ENCODE measurements at regions not wholly inside any gene's neighbourhood (a gene's known extent, or its start where the extent isn't known, plus 50 kb on each side); places are given as distances from the start of the nearest gene placed in this dataset.
A peak's percentile ranks its signal among the peaks of the same experiment; 100 is the strongest.
"Not testable (repeated sequence)": the region's sequence is repeated elsewhere in the genome, so short reads cannot be mapped to it uniquely, and the experiment has no call there.

DNA sequence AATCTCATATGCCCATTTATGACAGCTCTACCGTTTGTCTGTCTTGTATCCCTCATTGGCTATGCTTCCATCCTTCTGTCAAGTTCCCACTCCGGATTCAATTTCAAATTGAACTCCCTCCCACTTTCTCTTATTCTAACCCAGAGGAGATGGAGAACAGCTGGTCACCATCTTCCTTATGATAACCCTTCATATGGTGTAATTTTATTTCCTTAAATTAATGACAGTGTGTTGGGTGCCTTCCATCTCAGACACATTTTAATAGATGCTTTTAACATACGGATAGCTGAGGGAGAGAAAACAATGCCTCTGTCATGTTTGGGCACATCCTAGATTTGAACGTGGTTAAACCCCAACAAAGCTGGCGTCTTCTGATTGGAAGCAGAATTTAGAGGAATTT is 103.0 kb upstream of the PLXNA2 start:
- no peak for DNase-seq (ENCODE audit: low spot score)

GRCh38 chr1:208349694-208350330 is 105.6 kb upstream of the PLXNA2 start:
- peak; percentile 53 for DNase-seq (ENCODE audit: low spot score)

- no peak for DNase-seq (ENCODE audit: low spot score)
These were observed 106.6 kb upstream of the PLXNA2 start for GRCh38 chr1:208350815-208351214.

GRCh38 chr1:208351838-208352237 is 107.7 kb upstream of the PLXNA2 start:
- no peak for DNase-seq (ENCODE audit: low spot score)

DNA sequence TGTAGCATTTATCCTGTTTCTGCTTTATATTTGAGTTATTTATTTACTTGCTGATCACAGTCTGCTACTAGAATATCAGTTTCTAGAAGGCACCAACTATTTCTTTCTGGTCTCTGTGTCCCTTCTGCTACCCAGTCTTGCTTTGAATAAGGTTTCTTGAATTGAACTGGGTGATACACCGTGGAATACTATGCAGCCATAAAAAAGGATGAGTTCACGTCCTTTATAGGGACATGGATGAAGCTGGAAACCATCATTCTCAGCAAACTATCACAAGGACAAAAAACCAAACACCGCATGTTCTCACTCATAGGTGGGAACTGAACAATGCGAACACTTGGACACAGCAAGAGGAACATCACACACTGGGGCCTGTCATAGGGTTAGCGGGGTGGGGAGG is 109.6 kb upstream of the PLXNA2 start:
- DNase-seq (ENCODE audit: low spot score): not testable (repeated sequence)

GRCh38 chr1:208357644-208358507 is 113.7 kb upstream of the PLXNA2 start:
- no peak for DNase-seq (ENCODE audit: low spot score)

- no peak for DNase-seq (ENCODE audit: low spot score)
These were observed 114.5 kb upstream of the PLXNA2 start for GRCh38 chr1:208358651-208359050.

- no peak for DNase-seq (ENCODE audit: low spot score)
These were observed 117.8 kb upstream of the PLXNA2 start for GRCh38 chr1:208362011-208362410.

DNA sequence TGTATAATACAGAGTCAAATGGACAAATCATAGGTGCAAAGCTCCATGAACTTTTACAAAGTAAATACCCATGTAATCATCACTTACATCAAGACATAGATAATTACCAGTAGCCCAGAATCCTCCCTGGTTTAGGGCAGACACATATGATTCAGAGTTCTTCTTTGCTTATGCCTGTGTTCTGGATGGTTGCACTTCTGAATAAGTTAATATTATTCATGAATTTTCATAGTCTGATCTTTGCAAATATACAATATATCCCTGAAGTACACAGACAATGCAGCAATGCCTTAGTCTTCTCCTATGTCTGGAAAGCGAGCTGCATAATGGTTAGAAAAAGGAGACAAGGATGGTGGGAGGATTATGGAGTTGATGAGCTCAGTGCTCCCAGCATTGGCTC is 122.4 kb upstream of the PLXNA2 start:
- no peak for DNase-seq (ENCODE audit: low spot score)

DNA sequence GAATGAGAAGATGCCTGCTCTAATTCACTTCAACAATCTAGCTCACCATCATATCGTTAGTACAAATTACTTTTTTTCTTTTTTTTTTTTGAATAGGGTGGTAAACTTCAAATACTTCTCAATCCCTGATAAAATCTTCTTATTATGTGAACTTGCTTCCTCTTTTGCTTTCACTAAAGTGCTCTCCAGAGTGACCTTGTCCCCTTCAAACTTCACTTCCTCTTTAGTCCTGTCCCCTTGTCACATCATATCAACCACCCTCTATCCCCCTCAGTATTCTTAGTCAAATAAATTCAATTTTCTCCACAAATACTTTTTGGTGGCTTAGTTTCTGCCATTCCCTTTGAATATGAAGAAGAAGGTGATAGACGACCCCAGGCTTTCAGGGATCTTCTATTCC is 124.9 kb upstream of the PLXNA2 start:
- DNase-seq (ENCODE audit: low spot score): no peak

DNA sequence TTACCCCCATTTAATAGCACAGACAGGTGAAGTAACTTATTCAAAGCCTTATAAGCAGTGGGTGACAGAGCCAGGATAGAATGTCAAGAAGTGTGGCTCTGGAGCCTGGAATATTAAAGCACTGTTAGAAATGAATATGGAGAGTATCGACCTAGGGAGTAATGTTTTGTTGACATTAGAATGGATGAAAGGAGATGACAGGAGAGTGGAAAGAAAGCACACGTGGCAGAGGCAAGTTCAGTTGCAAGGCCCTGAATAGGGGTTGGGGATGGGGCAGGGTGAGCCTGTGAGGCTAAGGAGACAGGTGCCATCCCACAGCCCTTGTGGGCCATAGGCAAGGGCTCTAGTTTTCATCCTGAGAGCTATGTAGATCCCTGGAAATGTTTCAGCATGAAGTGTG is 125.5 kb upstream of the PLXNA2 start:
- no peak for DNase-seq (ENCODE audit: low spot score)

- no peak for DNase-seq (ENCODE audit: low spot score)
These were observed 130.3 kb upstream of the PLXNA2 start for GRCh38 chr1:208374391-208374941.

DNA sequence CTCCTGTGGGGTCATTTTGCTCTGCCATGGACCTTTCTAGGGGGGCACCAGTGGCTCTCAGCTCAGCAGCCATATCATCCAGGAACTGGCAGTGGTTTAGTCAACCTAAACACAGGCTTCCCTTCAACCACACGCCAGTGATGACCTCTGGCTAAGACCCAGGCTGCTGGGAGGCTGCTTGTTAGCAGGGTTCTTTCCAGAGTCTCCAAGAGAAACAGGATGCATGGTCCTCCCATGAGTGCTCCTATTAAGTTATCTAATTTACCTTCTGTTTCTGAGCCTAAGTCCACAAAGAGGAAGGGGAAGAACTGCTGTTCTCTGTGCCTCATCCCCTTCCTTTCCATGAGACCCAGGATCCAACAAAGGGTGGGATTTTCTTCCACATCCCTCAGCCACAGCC is 137.3 kb upstream of the PLXNA2 start:
- DNase-seq (ENCODE audit: low spot score): no peak

DNA sequence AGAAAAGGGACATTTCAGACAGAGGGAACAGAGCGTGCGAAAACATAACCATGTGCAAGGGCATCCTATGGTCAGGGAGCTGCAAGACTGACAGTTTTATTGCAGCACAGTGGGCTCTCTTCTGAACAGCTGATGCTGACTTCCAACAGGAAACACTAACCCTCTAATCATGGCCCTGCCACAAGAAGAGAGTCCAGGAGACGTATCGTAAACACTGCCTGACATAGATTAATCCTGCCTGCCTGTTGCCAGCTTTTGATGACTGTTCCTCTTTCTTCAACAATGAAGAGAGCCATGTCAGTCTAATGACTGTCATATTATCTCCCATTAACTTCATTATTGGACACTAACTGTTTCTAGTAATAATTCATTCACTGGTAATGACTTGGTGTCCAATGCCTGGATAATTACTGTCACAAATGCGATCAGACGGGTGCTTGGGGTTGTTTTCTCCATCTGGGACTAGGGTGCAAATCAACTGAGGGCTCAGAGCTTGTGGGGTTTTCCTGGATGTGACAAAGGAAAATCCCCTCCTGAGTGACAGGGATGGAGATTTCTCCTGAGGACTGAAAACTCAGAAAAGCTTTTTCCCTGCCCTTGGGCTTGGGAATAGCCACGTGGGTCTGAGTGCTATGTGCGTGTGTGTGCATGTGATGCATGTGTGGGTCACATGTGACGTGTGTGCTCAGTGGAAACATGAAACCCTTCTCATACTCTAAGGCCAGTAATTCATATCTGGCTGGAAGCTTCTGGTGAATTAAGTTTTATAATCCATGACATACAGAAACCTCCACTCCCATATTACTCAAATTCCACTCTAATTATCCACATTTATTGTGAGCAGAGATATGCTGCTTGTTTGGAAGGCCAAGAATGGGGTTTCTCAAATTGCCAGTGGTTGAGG is 144.0 kb upstream of the PLXNA2 start:
- DNase-seq (ENCODE audit: low spot score): no peak

GRCh38 chr1:208393416-208393815 is 149.2 kb upstream of the PLXNA2 start:
- DNase-seq (ENCODE audit: low spot score): no peak

DNA sequence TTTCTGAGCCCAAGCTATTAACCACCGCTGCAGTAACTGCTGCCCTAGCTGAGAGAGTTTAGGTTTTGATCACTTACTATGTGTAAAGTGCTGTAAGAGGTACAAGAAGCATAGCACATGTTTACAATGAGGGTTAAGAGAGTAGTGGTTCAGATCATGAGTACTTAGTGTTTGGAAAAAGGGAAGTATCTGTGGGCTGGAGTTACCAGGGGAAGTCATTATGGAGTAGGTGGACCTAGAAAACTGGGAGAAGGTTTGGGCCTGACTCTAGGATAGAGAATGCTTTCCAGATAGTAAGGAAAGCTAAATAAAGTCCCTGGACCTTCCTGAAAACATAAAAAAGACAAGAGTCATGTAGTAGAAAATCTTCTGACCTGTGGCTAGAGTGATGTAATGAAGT is 149.6 kb upstream of the PLXNA2 start:
- DNase-seq (ENCODE audit: low spot score): no peak

GRCh38 chr1:208397286-208397685 is 153.1 kb upstream of the PLXNA2 start:
- no peak for DNase-seq (ENCODE audit: low spot score)

- DNase-seq (ENCODE audit: low spot score): no peak
These were observed 160.8 kb upstream of the PLXNA2 start for GRCh38 chr1:208405014-208405413.

DNA sequence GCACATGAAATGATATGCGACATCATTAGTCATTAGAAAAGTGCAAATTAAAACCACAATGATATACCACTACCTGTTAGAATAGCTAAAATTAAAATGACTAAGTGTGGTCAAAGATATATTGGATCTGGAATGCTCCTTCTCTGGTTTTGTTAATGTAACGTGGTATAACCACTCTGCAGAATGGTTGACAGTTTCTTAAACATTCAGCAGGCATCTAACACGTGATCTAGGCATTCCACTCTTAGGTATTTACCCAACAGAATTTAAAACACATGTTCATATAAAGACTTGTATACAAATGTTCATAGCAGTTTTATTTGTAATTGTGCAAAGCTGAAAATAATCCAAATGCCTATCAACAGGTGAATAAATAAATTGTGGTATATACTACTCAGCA is 165.0 kb upstream of the PLXNA2 start:
- DNase-seq (ENCODE audit: low spot score): no peak

DNA sequence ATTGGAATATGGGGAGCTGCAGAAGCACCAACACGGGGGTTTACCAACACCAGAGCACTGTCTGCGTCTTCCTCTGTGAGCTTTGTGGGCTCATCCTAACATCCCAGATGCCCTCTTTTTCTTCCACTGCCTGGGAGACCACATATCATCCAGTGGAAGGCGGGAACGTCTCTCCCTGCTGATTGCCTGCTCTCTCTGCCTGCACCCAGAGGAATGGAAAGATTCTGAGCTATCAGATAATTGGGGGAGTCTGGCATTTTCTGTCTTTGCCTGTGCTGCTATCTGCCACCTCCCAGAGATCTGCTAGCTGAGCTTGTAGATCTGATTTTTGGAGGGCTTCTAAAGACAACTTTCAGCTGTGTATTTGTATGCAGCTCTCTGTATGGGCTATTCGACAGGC is 166.2 kb upstream of the PLXNA2 start:
- DNase-seq (ENCODE audit: low spot score): peak; percentile 77

- DNase-seq (ENCODE audit: low spot score): no peak
These were observed 168.8 kb upstream of the PLXNA2 start for GRCh38 chr1:208413006-208413405.

- DNase-seq (ENCODE audit: low spot score): no peak
These were observed 174.5 kb upstream of the PLXNA2 start for GRCh38 chr1:208418667-208419066.

Measured in SK-N-DZ (cell line).